SK-N-SH treated with all-trans-retinoic acid at 6 μM for 48 hours (cell line): ENCODE measurements at regions not wholly inside any gene's neighbourhood (a gene's known extent, or its start where the extent isn't known, plus 50 kb on each side); places are given as distances from the start of the nearest gene placed in this dataset.

ENCODE experiments used
- ISL1 ChIP-seq: fragments of 250-450 bp; sonication (Bioruptor Pico); IDR thresholded peaks from 2 replicates; pipeline ENCODE4 v2.1.2; 2022; ENCODE audit warnings: mild to moderate bottlenecking, moderate library complexity
- ZFP3 ChIP-seq: fragments of 250-450 bp; sonication (Bioruptor Pico); IDR thresholded peaks from 2 replicates; pipeline ENCODE4 v1.5.0; 2020; ENCODE audit warnings: mild to moderate bottlenecking, moderate library complexity

- no peak for TF ChIP-seq ZFP3 (CRISPR knock-in tag)
- no peak for TF ChIP-seq ISL1 (CRISPR knock-in tag)
Measured at GRCh38 chr5:57749396-57749795, 266.8 kb upstream of the ACTBL2 start.
